ENCODE measurements at regions not wholly inside any gene's neighbourhood (a gene's known extent, or its start where the extent isn't known, plus 50 kb on each side); places are given as distances from the start of the nearest gene placed in this dataset.

GRCh38 chr17:17416400-17417360 is 60.1 kb upstream of the MED9 start:
- no peak for TF ChIP-seq FOXM1 (IDR thresholded peaks at IDR 0.05; ENCODE audit: borderline replicate concordance, low read depth)
- TF ChIP-seq EP300 (IDR thresholded peaks at IDR 0.05; ENCODE audit: borderline replicate concordance): no peak
- TF ChIP-seq, protein P1, sequence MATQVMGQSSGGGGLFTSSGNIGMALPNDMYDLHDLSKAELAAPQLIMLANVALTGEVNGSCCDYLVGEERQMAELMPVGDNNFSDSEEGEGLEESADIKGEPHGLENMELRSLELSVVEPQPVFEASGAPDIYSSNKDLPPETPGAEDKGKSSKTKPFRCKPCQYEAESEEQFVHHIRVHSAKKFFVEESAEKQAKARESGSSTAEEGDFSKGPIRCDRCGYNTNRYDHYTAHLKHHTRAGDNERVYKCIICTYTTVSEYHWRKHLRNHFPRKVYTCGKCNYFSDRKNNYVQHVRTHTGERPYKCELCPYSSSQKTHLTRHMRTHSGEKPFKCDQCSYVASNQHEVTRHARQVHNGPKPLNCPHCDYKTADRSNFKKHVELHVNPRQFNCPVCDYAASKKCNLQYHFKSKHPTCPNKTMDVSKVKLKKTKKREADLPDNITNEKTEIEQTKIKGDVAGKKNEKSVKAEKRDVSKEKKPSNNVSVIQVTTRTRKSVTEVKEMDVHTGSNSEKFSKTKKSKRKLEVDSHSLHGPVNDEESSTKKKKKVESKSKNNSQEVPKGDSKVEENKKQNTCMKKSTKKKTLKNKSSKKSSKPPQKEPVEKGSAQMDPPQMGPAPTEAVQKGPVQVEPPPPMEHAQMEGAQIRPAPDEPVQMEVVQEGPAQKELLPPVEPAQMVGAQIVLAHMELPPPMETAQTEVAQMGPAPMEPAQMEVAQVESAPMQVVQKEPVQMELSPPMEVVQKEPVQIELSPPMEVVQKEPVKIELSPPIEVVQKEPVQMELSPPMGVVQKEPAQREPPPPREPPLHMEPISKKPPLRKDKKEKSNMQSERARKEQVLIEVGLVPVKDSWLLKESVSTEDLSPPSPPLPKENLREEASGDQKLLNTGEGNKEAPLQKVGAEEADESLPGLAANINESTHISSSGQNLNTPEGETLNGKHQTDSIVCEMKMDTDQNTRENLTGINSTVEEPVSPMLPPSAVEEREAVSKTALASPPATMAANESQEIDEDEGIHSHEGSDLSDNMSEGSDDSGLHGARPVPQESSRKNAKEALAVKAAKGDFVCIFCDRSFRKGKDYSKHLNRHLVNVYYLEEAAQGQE (IDR thresholded peaks at IDR 0.05; ENCODE audit: low read depth): no peak
- TF ChIP-seq, protein P2, sequence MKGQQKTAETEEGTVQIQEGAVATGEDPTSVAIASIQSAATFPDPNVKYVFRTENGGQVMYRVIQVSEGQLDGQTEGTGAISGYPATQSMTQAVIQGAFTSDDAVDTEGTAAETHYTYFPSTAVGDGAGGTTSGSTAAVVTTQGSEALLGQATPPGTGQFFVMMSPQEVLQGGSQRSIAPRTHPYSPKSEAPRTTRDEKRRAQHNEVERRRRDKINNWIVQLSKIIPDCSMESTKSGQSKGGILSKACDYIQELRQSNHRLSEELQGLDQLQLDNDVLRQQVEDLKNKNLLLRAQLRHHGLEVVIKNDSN (IDR thresholded peaks at IDR 0.05): no peak
- TF ChIP-seq YY1 (IDR thresholded peaks at IDR 0.05; ENCODE audit: low read depth): no peak
- TF ChIP-seq TAF1 (IDR thresholded peaks at IDR 0.05; ENCODE audit: low read depth): no peak
